Kidney glomerular epithelial cell (primary cell): ENCODE measurements at regions not wholly inside any gene's neighbourhood (a gene's known extent, or its start where the extent isn't known, plus 50 kb on each side); places are given as distances from the start of the nearest gene placed in this dataset.
"Not testable (repeated sequence)": the region's sequence is repeated elsewhere in the genome, so short reads cannot be mapped to it uniquely, and the experiment has no call there.

Experiments
- DNase-seq: peaks from one replicate; lab custom pipeline; 2025; lab: John Stamatoyannopoulos, UW

- DNase-seq = no peak
Observed at GRCh38 chr2:150669492-150669891, 182.0 kb upstream of the RND3 start.

GRCh38 chr2:150667039-150667438 is 179.6 kb upstream of the RND3 start:
- not testable (repeated sequence) for DNase-seq

- no peak for DNase-seq
Observed at GRCh38 chr2:150663143-150663542, 175.7 kb upstream of the RND3 start.

GRCh38 chr2:150656002-150656401 is 168.5 kb upstream of the RND3 start:
- DNase-seq = no peak

- no peak for DNase-seq
Observed at GRCh38 chr2:150653351-150653750, 165.9 kb upstream of the RND3 start.

- no peak for DNase-seq
Observed at GRCh38 chr2:150647943-150648342, 160.5 kb upstream of the RND3 start.

GRCh38 chr2:150646746-150647145 is 159.3 kb upstream of the RND3 start:
- no peak for DNase-seq

GRCh38 chr2:150644298-150645067 is 157.0 kb upstream of the RND3 start:
- DNase-seq = no peak

GRCh38 chr2:150643114-150643725 is 155.8 kb upstream of the RND3 start:
- DNase-seq = peak; percentile 68

GRCh38 chr2:150640039-150640438 is 152.6 kb upstream of the RND3 start:
- no peak for DNase-seq

- no peak for DNase-seq
Observed at GRCh38 chr2:150639383-150639782, 151.9 kb upstream of the RND3 start.

- no peak for DNase-seq
Observed at GRCh38 chr2:150631236-150631821, 143.9 kb upstream of the RND3 start.

- DNase-seq = peak; percentile 95
Observed at GRCh38 chr2:150630587-150631235, 143.2 kb upstream of the RND3 start.

- no peak for DNase-seq
Observed at GRCh38 chr2:150627526-150627925, 140.1 kb upstream of the RND3 start.

GRCh38 chr2:150626934-150627411 is 139.5 kb upstream of the RND3 start:
- no peak for DNase-seq

- DNase-seq = no peak
Observed at GRCh38 chr2:150625741-150626140, 138.3 kb upstream of the RND3 start.

GRCh38 chr2:150625303-150625702 is 137.8 kb upstream of the RND3 start:
- DNase-seq = no peak

- DNase-seq = no peak
Observed at GRCh38 chr2:150624001-150624401, 136.5 kb upstream of the RND3 start.

- peak; percentile 88 for DNase-seq
Observed at GRCh38 chr2:150621526-150622213, 134.2 kb upstream of the RND3 start.

GRCh38 chr2:150620855-150621254 is 133.4 kb upstream of the RND3 start:
- no peak for DNase-seq

- DNase-seq = no peak
Observed at GRCh38 chr2:150620416-150620815, 132.9 kb upstream of the RND3 start.
